Ovary (tissue), 3 donors: ENCODE measurements at regions not wholly inside any gene's neighbourhood (a gene's known extent, or its start where the extent isn't known, plus 50 kb on each side); places are given as distances from the start of the nearest gene placed in this dataset.

Experiments
- CTCF ChIP-seq, 3 donors: fragments of 450-650 bp in 2 of 3; fragments of 200-600 bp in 1 of 3; IDR thresholded peaks; one replicate each; pipeline versions ENCODE4 v1.5.1 to v1.8.0; 2016 to 2022; ENCODE audit warnings: antibody characterized with exemption in 3 of 3, mild to moderate bottlenecking in 1 of 3
- POLR2A ChIP-seq: fragments of 450-650 bp; IDR thresholded peaks from one replicate; pipeline ENCODE4 v1.6.1; 2017; ENCODE audit warnings: antibody characterized with exemption, mild to moderate bottlenecking, moderate library complexity
- donor health status: DM: no; HTN: no; CAD: no.

GRCh38 chr5:117236941-117237340 lies 662.3 kb upstream of the SEMA6A start:
- no peak for TF ChIP-seq CTCF (IDR thresholded peaks at IDR 0.05)
- no peak for TF ChIP-seq POLR2A
